AG09309 (cell line): ENCODE measurements at regions not wholly inside any gene's neighbourhood (a gene's known extent, or its start where the extent isn't known, plus 50 kb on each side); places are given as distances from the start of the nearest gene placed in this dataset.

Experiments
- DNase-seq: peaks from one replicate; pipeline ENCODE4 v3.0.0-alpha.2; 2010; ENCODE audit warnings: low read depth
- H3K4me3 ChIP-seq: 2 replicates; pipeline ENCODE4 v1.5.1; 2011; ENCODE audit warnings: mild to moderate bottlenecking, low read depth, low read length, moderate library complexity; ENCODE audit not compliant: control insufficient read depth
- TF ChIP-seq, protein P1 (sequence below): IDR thresholded peaks from 2 replicates; pipeline ENCODE4 v1.5.1; 2011; ENCODE audit warnings: mild to moderate bottlenecking, low read depth, low read length, inconsistent platforms; ENCODE audit not compliant: insufficient read depth, control insufficient read depth; ENCODE audit errors: missing control alignments

DNA sequence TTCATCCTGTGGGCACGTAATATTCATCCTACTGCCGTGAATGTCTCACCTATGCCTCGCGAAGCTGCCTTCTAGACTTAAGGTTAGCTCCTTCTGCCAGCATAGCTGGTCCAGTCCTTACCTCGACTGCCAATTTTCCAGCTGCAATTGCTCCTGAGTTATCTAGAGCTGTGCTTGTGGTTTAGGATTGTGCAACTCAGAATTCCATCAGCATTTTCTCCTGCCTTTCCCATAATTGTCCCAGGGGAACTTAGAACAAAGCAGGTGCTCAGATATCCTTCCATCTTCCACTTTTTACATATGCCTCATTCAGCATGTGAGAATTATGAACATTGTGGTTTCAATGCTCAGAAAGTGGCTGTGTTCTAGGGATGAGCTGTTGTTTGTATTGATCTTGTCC lies 131.4 kb upstream of the ADGRL3 start:
- no peak overlapping the region for H3K4me3 ChIP-seq
- no peak for DNase-seq
- TF ChIP-seq, protein P1, sequence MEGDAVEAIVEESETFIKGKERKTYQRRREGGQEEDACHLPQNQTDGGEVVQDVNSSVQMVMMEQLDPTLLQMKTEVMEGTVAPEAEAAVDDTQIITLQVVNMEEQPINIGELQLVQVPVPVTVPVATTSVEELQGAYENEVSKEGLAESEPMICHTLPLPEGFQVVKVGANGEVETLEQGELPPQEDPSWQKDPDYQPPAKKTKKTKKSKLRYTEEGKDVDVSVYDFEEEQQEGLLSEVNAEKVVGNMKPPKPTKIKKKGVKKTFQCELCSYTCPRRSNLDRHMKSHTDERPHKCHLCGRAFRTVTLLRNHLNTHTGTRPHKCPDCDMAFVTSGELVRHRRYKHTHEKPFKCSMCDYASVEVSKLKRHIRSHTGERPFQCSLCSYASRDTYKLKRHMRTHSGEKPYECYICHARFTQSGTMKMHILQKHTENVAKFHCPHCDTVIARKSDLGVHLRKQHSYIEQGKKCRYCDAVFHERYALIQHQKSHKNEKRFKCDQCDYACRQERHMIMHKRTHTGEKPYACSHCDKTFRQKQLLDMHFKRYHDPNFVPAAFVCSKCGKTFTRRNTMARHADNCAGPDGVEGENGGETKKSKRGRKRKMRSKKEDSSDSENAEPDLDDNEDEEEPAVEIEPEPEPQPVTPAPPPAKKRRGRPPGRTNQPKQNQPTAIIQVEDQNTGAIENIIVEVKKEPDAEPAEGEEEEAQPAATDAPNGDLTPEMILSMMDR: no peak

DNA sequence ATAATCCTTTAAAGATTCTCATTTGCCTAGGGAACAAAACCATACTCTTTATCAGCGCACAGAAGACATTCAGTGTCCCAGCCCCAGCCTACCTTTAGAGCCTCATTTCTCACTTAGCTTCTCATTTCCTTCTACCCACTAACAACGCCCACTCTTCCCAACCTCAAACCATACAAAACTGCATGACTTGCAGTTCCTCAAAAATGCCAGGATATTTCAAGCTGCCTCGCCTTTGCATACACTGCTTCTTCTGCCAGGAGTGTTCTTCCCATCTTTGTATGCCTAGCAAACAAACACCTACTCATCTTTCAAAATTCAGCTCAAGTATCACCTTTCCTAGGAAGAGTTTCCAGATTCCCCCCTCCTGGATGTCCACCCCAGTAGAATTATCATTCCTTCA lies 129.9 kb upstream of the ADGRL3 start:
- no peak overlapping the region for H3K4me3 ChIP-seq
- TF ChIP-seq, protein P1: no peak
- DNase-seq: no peak

DNA sequence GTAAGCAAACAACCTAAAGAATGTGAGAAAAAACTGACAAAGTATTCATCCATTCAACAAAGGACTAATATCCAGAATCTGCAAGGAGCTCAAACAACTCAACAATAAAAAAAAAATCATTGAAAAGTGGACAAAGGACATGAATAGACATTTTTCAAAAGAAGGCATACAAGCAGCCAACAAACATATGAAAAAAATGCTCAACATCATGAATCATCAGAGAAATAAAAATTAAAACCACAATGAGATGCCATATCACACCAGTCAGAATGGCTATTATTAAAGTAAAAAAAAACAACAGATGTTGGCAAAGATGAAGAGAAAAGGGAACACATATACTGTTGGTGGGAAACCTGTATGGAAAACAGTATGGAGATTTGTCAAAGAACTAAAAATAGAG lies 120.7 kb upstream of the ADGRL3 start:
- TF ChIP-seq, protein P1: no peak
- no peak for DNase-seq
- no peak overlapping the region for H3K4me3 ChIP-seq

DNA sequence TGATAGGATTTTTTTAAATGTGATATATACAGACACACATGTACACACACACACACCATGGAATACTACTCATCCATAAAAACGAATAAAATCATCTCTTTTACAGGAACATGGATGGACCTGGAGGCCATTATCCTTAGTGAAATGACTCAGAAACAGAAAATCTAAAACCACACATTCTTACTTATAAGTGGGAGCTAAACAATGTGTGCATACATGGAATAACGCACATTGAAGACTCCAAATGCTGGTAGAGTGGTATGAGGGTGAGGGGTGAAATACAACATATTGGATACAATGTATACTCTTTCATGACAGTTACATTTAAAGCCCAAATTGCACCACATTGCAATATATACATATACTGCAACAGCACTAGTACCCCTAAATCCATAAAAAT lies 120.2 kb upstream of the ADGRL3 start:
- TF ChIP-seq, protein P1: no peak
- H3K4me3 ChIP-seq: no peak overlapping the region
- no peak for DNase-seq

DNA sequence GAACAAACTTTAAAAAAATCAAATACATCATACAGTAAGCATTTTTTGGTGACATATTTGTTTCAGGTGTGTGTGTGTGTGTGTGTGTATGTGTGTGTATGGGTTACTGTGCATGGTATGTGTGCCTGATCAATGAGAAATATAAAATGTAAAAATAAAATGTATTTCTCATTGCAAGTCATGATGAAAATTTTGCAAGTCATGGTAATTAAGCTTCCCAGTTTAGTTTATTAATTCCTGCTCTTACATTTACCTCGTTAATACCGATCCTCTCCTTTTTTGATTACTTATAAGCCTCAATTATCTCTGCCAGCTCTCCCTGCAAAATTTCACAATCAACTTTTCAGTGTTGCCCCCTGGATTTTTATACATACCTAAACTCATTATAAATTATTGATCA lies 114.6 kb upstream of the ADGRL3 start:
- TF ChIP-seq, protein P1: no peak
- DNase-seq: no peak
- no peak overlapping the region for H3K4me3 ChIP-seq

DNA sequence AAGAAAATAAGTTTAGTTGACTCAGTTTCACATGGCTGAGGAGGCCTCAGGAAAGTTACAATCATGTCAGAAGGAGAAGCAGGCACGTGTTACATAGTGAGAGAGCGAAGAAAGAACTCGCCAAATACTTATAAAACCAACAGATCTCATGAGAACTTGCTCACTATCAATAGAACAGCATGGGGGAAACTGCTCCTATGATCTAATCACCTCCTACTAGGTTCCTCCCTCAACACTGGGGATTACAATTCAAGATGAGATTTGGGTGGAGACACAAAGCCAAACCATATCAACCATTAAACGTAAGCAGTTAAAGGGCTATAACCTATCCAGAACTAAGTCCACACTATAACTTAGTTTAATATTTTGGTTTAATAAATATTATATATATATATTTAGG lies 113.8 kb upstream of the ADGRL3 start:
- TF ChIP-seq, protein P1: no peak
- no peak overlapping the region for H3K4me3 ChIP-seq
- no peak for DNase-seq

DNA sequence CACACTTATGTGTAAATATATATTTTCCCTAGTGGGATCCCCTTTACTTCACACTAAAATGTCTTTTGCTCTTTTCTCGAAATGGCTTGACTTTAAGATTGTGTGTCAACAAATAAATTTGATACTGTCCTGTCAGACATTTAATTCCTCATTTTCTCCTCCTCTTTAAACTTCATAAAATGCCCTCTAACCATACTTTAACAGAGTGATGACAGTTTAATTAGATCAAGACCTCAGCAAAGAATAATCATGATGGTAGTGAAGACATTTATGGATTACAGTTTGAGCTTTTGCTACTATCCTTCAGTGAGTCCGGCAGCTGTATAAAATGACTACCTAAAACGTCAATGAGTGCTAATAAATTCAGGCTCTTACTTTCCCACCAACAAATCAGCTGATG lies 113.1 kb upstream of the ADGRL3 start:
- no peak for DNase-seq
- TF ChIP-seq, protein P1: no peak

More for the DNA sequence above, 113.1 kb upstream of the ADGRL3 start:
- H3K4me3 ChIP-seq: no peak overlapping the region
